Nephron (organoid): ENCODE measurements at regions not wholly inside any gene's neighbourhood (a gene's known extent, or its start where the extent isn't known, plus 50 kb on each side); places are given as distances from the start of the nearest gene placed in this dataset.
"Not testable (repeated sequence)": the region's sequence is repeated elsewhere in the genome, so short reads cannot be mapped to it uniquely, and the experiment has no call there.

Experiments
- H3K27ac Mint-ChIP-seq, 3 experiments: 2 replicates each; pipeline ENCODE4 v1.8.0; 2020; ENCODE audit warnings: mixed read lengths in 3 of 3, mild to moderate bottlenecking in 2 of 3, moderate library complexity in 1 of 3
- H3K27me3 Mint-ChIP-seq: 2 replicates; pipeline ENCODE4 v1.8.0; 2021; ENCODE audit warnings: low read depth, mild to moderate bottlenecking, moderate library complexity, mixed read lengths
- H3K36me3 Mint-ChIP-seq: 2 replicates; pipeline ENCODE4 v1.8.0; 2020; ENCODE audit warnings: low read depth, mixed read lengths
- H3K4me1 Mint-ChIP-seq: 2 replicates; pipeline ENCODE4 v1.8.0; 2020; ENCODE audit warnings: mixed read lengths
- H3K4me3 Mint-ChIP-seq, 3 experiments: 2 replicates each; pipeline ENCODE4 v1.8.0; 2020; ENCODE audit warnings: mild to moderate bottlenecking in 3 of 3, mixed read lengths in 3 of 3, moderate library complexity in 2 of 3
- H3K9me3 Mint-ChIP-seq: 2 replicates; pipeline ENCODE4 v1.8.0; 2020; ENCODE audit warnings: mixed read lengths
- CTCF ChIP-seq, 3 experiments: fragments of 200-600 bp; sonication (generic); IDR thresholded peaks; one replicate each; pipeline ENCODE4 v1.5.0; 2021; ENCODE audit warnings: antibody characterized with exemption in 3 of 3; ENCODE audit not compliant: unreplicated experiment in 3 of 3

- H3K36me3 Mint-ChIP-seq = peaks cover 5% of the 10 kb centered on the region
- TF ChIP-seq CTCF (IDR thresholded peaks at IDR 0.05; ENCODE audit: unreplicated experiment in 3 of 3) = no peak
- H3K4me3 Mint-ChIP-seq = no peak overlapping the region
- H3K27me3 Mint-ChIP-seq = no peaks in the 10 kb centered on the region
- no peaks in the 10 kb centered on the region for H3K4me1 Mint-ChIP-seq
- H3K27ac Mint-ChIP-seq = no peak overlapping the region
- peaks cover 21% of the 10 kb centered on the region for H3K9me3 Mint-ChIP-seq
Observed at GRCh38 chr14:105709281-105710118, 183.1 kb downstream of the TMEM121 start.

GRCh38 chr14:105710119-105711043, 184.0 kb downstream of the TMEM121 start:
- Mint-ChIP-seq H3K4me3 (no peak overlapping the region), H3K4me1 (no peaks in the 10 kb centered on the region), H3K27ac (no peak overlapping the region), H3K36me3 (peaks cover under 1% of the 10 kb centered on the region), H3K9me3 (peaks cover 16% of the 10 kb centered on the region), H3K27me3 (no peaks in the 10 kb centered on the region)
- no peak for TF ChIP-seq CTCF (IDR thresholded peaks at IDR 0.05; ENCODE audit: unreplicated experiment in 3 of 3)

GRCh38 chr14:105711044-105711620, 184.7 kb downstream of the TMEM121 start:
- H3K27ac Mint-ChIP-seq = no peak overlapping the region
- no peaks in the 10 kb centered on the region for H3K27me3 Mint-ChIP-seq
- no peak overlapping the region for H3K4me3 Mint-ChIP-seq
- H3K4me1 Mint-ChIP-seq = no peaks in the 10 kb centered on the region
- H3K36me3 Mint-ChIP-seq = no peaks in the 10 kb centered on the region
- peaks cover 13% of the 10 kb centered on the region for H3K9me3 Mint-ChIP-seq
- no peak for TF ChIP-seq CTCF (IDR thresholded peaks at IDR 0.05; ENCODE audit: unreplicated experiment in 3 of 3)

- Mint-ChIP-seq H3K27ac (no peak overlapping the region), H3K36me3 (no peaks in the 10 kb centered on the region), H3K4me1 (no peaks in the 10 kb centered on the region), H3K9me3 (peaks cover 13% of the 10 kb centered on the region), H3K27me3 (no peaks in the 10 kb centered on the region), H3K4me3 (no peak overlapping the region)
- TF ChIP-seq CTCF (IDR thresholded peaks at IDR 0.05; ENCODE audit: unreplicated experiment in 3 of 3) = no peak
Observed at GRCh38 chr14:105711841-105712460, 185.6 kb downstream of the TMEM121 start.

GRCh38 chr14:105712670-105713069, 186.3 kb downstream of the TMEM121 start:
- peaks cover 13% of the 10 kb centered on the region for H3K9me3 Mint-ChIP-seq
- H3K27me3 Mint-ChIP-seq, H3K36me3 Mint-ChIP-seq, H3K4me1 Mint-ChIP-seq, H3K4me3 Mint-ChIP-seq, H3K27ac Mint-ChIP-seq: not testable (repeated sequence)

- H3K27ac Mint-ChIP-seq, H3K4me3 Mint-ChIP-seq, H3K4me1 Mint-ChIP-seq, H3K36me3 Mint-ChIP-seq, H3K27me3 Mint-ChIP-seq: not testable (repeated sequence)
- peaks cover 13% of the 10 kb centered on the region for H3K9me3 Mint-ChIP-seq
Observed at GRCh38 chr14:105713160-105713559, 186.8 kb downstream of the TMEM121 start.

GRCh38 chr14:105713836-105714235, 187.5 kb downstream of the TMEM121 start:
- H3K4me3 Mint-ChIP-seq, H3K27me3 Mint-ChIP-seq, H3K27ac Mint-ChIP-seq, H3K4me1 Mint-ChIP-seq, H3K36me3 Mint-ChIP-seq: not testable (repeated sequence)
- H3K9me3 Mint-ChIP-seq = peaks cover 13% of the 10 kb centered on the region

GRCh38 chr14:105718787-105719186, 192.4 kb downstream of the TMEM121 start:
- H3K4me3 Mint-ChIP-seq, H3K4me1 Mint-ChIP-seq, H3K27me3 Mint-ChIP-seq, H3K36me3 Mint-ChIP-seq, H3K9me3 Mint-ChIP-seq, H3K27ac Mint-ChIP-seq: not testable (repeated sequence)

GRCh38 chr14:105720106-105720505, 193.7 kb downstream of the TMEM121 start:
- H3K27ac Mint-ChIP-seq, H3K36me3 Mint-ChIP-seq, H3K27me3 Mint-ChIP-seq, H3K4me3 Mint-ChIP-seq, H3K4me1 Mint-ChIP-seq: not testable (repeated sequence)
- peaks cover 11% of the 10 kb centered on the region for H3K9me3 Mint-ChIP-seq
